ENCODE measurements at regions not wholly inside any gene's neighbourhood (a gene's known extent, or its start where the extent isn't known, plus 50 kb on each side); places are given as distances from the start of the nearest gene placed in this dataset.

GRCh38 chr5:13519131-13519530, 425.4 kb downstream of the DNAH5 start:
- ChIA-PET CTCF (no interaction called here), POLR2A (no interaction called here)
- H3K27ac Mint-ChIP-seq, result no peak overlapping the region
- no peak for TF ChIP-seq RELA (CRISPR knock-in tag; IDR thresholded peaks at IDR 0.05; ENCODE audit: borderline replicate concordance)
- TF ChIP-seq ZNF416 (CRISPR knock-in tag; IDR thresholded peaks at IDR 0.05), result no peak
- no peak for TF ChIP-seq IRF2 (CRISPR knock-in tag; IDR thresholded peaks at IDR 0.05; ENCODE audit: borderline replicate concordance, low read depth)
- no peak for TF ChIP-seq ZNF232 (CRISPR knock-in tag; IDR thresholded peaks at IDR 0.05)
- no peak for TF ChIP-seq TCF7 (CRISPR knock-in tag; IDR thresholded peaks at IDR 0.05; ENCODE audit: low read depth)
- TF ChIP-seq GRHL2 (CRISPR knock-in tag; IDR thresholded peaks at IDR 0.05; ENCODE audit: insufficient replicate concordance, severe bottlenecking), result no peak
- TF ChIP-seq ZBTB21 (CRISPR knock-in tag; IDR thresholded peaks at IDR 0.05; ENCODE audit: borderline replicate concordance), result no peak
- no peak for TF ChIP-seq FOXP4 (CRISPR knock-in tag; IDR thresholded peaks at IDR 0.05)
- peaks cover 18% of the 10 kb centered on the region for H3K9me3 Mint-ChIP-seq
- no peaks in the 10 kb centered on the region; the same call in 1 of the 2 replicates for H3K36me3 Mint-ChIP-seq
- DNase-seq (ENCODE audit: low spot score), result no peak
- peaks cover 14% of the 10 kb centered on the region for H3K4me1 Mint-ChIP-seq
- no peaks in the 10 kb centered on the region; the same call in 1 of the 2 replicates for H3K27me3 Mint-ChIP-seq (ENCODE audit: low read depth)
- ATAC-seq, result no peak
- H3K4me3 Mint-ChIP-seq, result no peak overlapping the region

- CTCF ChIA-PET, result no interaction called here
- peaks cover 14% of the 10 kb centered on the region for H3K9me3 Mint-ChIP-seq
- ATAC-seq, result no peak
- no peak for DNase-seq (ENCODE audit: low spot score)
- no peak overlapping the region for H3K4me3 Mint-ChIP-seq
- no peak overlapping the region for H3K27ac Mint-ChIP-seq
- H3K36me3 Mint-ChIP-seq, result no peaks in the 10 kb centered on the region
- POLR2A ChIA-PET, result no interaction called here
- no peaks in the 10 kb centered on the region; the same call in 1 of the 2 replicates for H3K27me3 Mint-ChIP-seq (ENCODE audit: low read depth)
- no peaks in the 10 kb centered on the region for H3K4me1 Mint-ChIP-seq
- TF ChIP-seq ARID4B (CRISPR knock-in tag; IDR thresholded peaks at IDR 0.05; ENCODE audit: borderline replicate concordance) (no peak), ERG (CRISPR knock-in tag; IDR thresholded peaks at IDR 0.05) (no peak), GRHL2 (CRISPR knock-in tag; IDR thresholded peaks at IDR 0.05; ENCODE audit: insufficient replicate concordance, severe bottlenecking) (no peak), FOXP4 (CRISPR knock-in tag; IDR thresholded peaks at IDR 0.05) (no peak), ZNF423 (CRISPR knock-in tag; IDR thresholded peaks at IDR 0.05) (no peak), CREB1 (CRISPR knock-in tag; IDR thresholded peaks at IDR 0.05) (no peak), NR1H2 (CRISPR knock-in tag; IDR thresholded peaks at IDR 0.05) (no peak), PRRX2 (CRISPR knock-in tag; IDR thresholded peaks at IDR 0.05) (no peak), IRF1 (CRISPR knock-in tag; IDR thresholded peaks at IDR 0.05) (no peak), ZNF138 (CRISPR knock-in tag; conservative IDR thresholded peaks at IDR 0.05) (no peak), FOXP1 (CRISPR knock-in tag; IDR thresholded peaks at IDR 0.05; ENCODE audit: borderline replicate concordance) (no peak), SOX15 (CRISPR knock-in tag; IDR thresholded peaks at IDR 0.05) (no peak), NFYB (CRISPR knock-in tag; conservative IDR thresholded peaks at IDR 0.05; ENCODE audit: low read depth) (no peak), ATF1 (CRISPR knock-in tag; IDR thresholded peaks at IDR 0.05) (no peak), JUN (CRISPR knock-in tag; IDR thresholded peaks at IDR 0.05) (no peak), FOXJ3 (CRISPR knock-in tag; IDR thresholded peaks at IDR 0.05; ENCODE audit: borderline replicate concordance) (no peak), CDX4 (CRISPR knock-in tag; IDR thresholded peaks at IDR 0.05; ENCODE audit: borderline replicate concordance) (no peak), EMX1 (CRISPR knock-in tag; IDR thresholded peaks at IDR 0.05) (no peak), MLX (CRISPR knock-in tag; IDR thresholded peaks at IDR 0.05) (no peak)
Measured at GRCh38 chr5:13516195-13516594, 428.3 kb downstream of the DNAH5 start.

All from WTC11 (cell line).